Smooth muscle cell (in vitro differentiated cells): ENCODE measurements at regions not wholly inside any gene's neighbourhood (a gene's known extent, or its start where the extent isn't known, plus 50 kb on each side); places are given as distances from the start of the nearest gene placed in this dataset.

Experiments used
- DNase-seq: peaks from one replicate; lab custom pipeline; 2025; ENCODE audit not compliant: unreplicated experiment; lab: John Stamatoyannopoulos, UW
- H2AFZ ChIP-seq: fragments of 200-600 bp; sonication (generic); 2 replicates; pipeline ENCODE4 v1.6.0; 2016; ENCODE audit warnings: antibody characterized with exemption, low read depth, mild to moderate bottlenecking
- H3F3A ChIP-seq: fragments of 200-600 bp; sonication (generic); 2 replicates; pipeline ENCODE4 v1.6.0; 2017; ENCODE audit warnings: antibody characterized with exemption, low read depth
- H3K27ac ChIP-seq: fragments of 200-600 bp; sonication (generic); 2 replicates; pipeline ENCODE4 v1.5.1; 2016; ENCODE audit warnings: low read depth, mild to moderate bottlenecking
- H3K27me3 ChIP-seq: fragments of 200-600 bp; sonication (generic); 2 replicates; pipeline ENCODE4 v1.6.1; 2016; ENCODE audit warnings: low read depth, mild to moderate bottlenecking
- H3K36me3 ChIP-seq: fragments of 200-600 bp; sonication (generic); 2 replicates; pipeline ENCODE4 v1.5.1; 2016; ENCODE audit warnings: low read depth
- H3K4me1 ChIP-seq: fragments of 200-600 bp; sonication (generic); 2 replicates; pipeline ENCODE4 v1.5.1; 2016; ENCODE audit warnings: low read depth
- H3K4me2 ChIP-seq: fragments of 200-600 bp; sonication (generic); 2 replicates; pipeline ENCODE4 v1.6.0; 2016; ENCODE audit warnings: mild to moderate bottlenecking
- H3K4me3 ChIP-seq: fragments of 200-600 bp; sonication (generic); 2 replicates; pipeline ENCODE4 v1.5.1; 2016; ENCODE audit warnings: mild to moderate bottlenecking
- H3K79me2 ChIP-seq: fragments of 200-600 bp; sonication (generic); 2 replicates; pipeline ENCODE4 v1.6.0; 2016; ENCODE audit warnings: low read depth, mild to moderate bottlenecking
- H3K9ac ChIP-seq: fragments of 200-600 bp; sonication (generic); 2 replicates; pipeline ENCODE4 v1.6.0; 2016; ENCODE audit warnings: low read depth
- H3K9me3 ChIP-seq: fragments of 200-600 bp; sonication (generic); replicated peaks from 2 replicates; pipeline ENCODE4 v1.5.1; 2016; ENCODE audit warnings: low read depth
- H4K20me1 ChIP-seq: fragments of 200-600 bp; sonication (generic); 2 replicates; pipeline ENCODE4 v1.6.0; 2016; ENCODE audit warnings: low read depth
- CTCF ChIP-seq: fragments of 200-600 bp; sonication (generic); IDR thresholded peaks from 2 replicates; pipeline ENCODE4 v1.5.1; 2017; ENCODE audit warnings: borderline replicate concordance, mild to moderate bottlenecking, antibody characterized with exemption; ENCODE audit not compliant: insufficient read depth, poor library complexity, severe bottlenecking
- WGBS: methylation state at CpG from one replicate; pipeline ENCODE4 v1.1.7; 2016; ENCODE audit warnings: low lambda C conversion rate; 5-methylcytosine and 5-hydroxymethylcytosine counted together

GRCh38 chr6:81511423-81511822 is 241.1 kb downstream of the TENT5A start:
- TF ChIP-seq CTCF: no peak
- Histone ChIP-seq H3K4me1 (no peaks in the 10 kb centered on the region), H3K79me2 (no peaks in the 10 kb centered on the region), H3K9me3 (no peaks in the 10 kb centered on the region), H3K27ac (no peak overlapping the region), H2AFZ (no peak overlapping the region), H3K36me3 (no peaks in the 10 kb centered on the region), H3K9ac (no peak overlapping the region), H3F3A (no peaks in the 10 kb centered on the region), H4K20me1 (no peaks in the 10 kb centered on the region), H3K4me2 (no peak overlapping the region), H3K4me3 (no peak overlapping the region), H3K27me3 (no peaks in the 10 kb centered on the region)
- DNase-seq: no peak
- WGBS: 0% methylated on average over 1 of the region's 1 CpG

- no peak for TF ChIP-seq CTCF
- H3K4me1 ChIP-seq: no peaks in the 10 kb centered on the region
- no peaks in the 10 kb centered on the region for H3F3A ChIP-seq
- no peak overlapping the region for H3K27ac ChIP-seq
- no peaks in the 10 kb centered on the region for H3K9me3 ChIP-seq
- H3K36me3 ChIP-seq: no peaks in the 10 kb centered on the region
- H3K79me2 ChIP-seq: no peaks in the 10 kb centered on the region
- H3K4me2 ChIP-seq: no peak overlapping the region
- H3K27me3 ChIP-seq: no peaks in the 10 kb centered on the region
- H2AFZ ChIP-seq: no peak overlapping the region
- no peak overlapping the region for H3K9ac ChIP-seq
- no peaks in the 10 kb centered on the region for H4K20me1 ChIP-seq
- no peak overlapping the region for H3K4me3 ChIP-seq
- WGBS: 92% methylated on average over 1 of the region's 1 CpG
- no peak for DNase-seq
Measured at GRCh38 chr6:81495999-81496398, 256.5 kb downstream of the TENT5A start.

GRCh38 chr6:81491454-81492101 is 260.9 kb downstream of the TENT5A start:
- H3K27me3 ChIP-seq: no peaks in the 10 kb centered on the region
- H3K4me2 ChIP-seq: no peak overlapping the region
- no peak overlapping the region for H3K9ac ChIP-seq
- H3K79me2 ChIP-seq: no peaks in the 10 kb centered on the region
- no peaks in the 10 kb centered on the region for H3K9me3 ChIP-seq
- no peak overlapping the region for H3K27ac ChIP-seq
- DNase-seq: no peak
- no peak overlapping the region for H2AFZ ChIP-seq
- H3F3A ChIP-seq: no peaks in the 10 kb centered on the region
- H3K36me3 ChIP-seq: no peaks in the 10 kb centered on the region
- H4K20me1 ChIP-seq: no peaks in the 10 kb centered on the region
- no peak for TF ChIP-seq CTCF
- no peak overlapping the region for H3K4me3 ChIP-seq
- H3K4me1 ChIP-seq: no peaks in the 10 kb centered on the region

- no peak for DNase-seq
- Histone ChIP-seq H3K4me1 (no peaks in the 10 kb centered on the region), H3K4me2 (no peak overlapping the region), H2AFZ (no peak overlapping the region), H3K4me3 (no peak overlapping the region), H3K9ac (no peak overlapping the region), H3K9me3 (no peaks in the 10 kb centered on the region), H3K79me2 (no peaks in the 10 kb centered on the region), H3K27ac (no peak overlapping the region), H3K27me3 (no peaks in the 10 kb centered on the region), H4K20me1 (no peaks in the 10 kb centered on the region), H3K36me3 (no peaks in the 10 kb centered on the region), H3F3A (no peaks in the 10 kb centered on the region)
- WGBS: 85% methylated on average over 1 of the region's 1 CpG
- no peak for TF ChIP-seq CTCF
Measured at GRCh38 chr6:81487489-81487888, 265.0 kb downstream of the TENT5A start.
